T-helper 2 cell (primary cell): ENCODE measurements at regions not wholly inside any gene's neighbourhood (a gene's known extent, or its start where the extent isn't known, plus 50 kb on each side); places are given as distances from the start of the nearest gene placed in this dataset.

Experiments
- DNase-seq, 5 experiments: peaks; one replicate each; pipeline versions ENCODE4 v3.0.0 to v3.0.0-alpha.2; 2012 to 2022

DNA sequence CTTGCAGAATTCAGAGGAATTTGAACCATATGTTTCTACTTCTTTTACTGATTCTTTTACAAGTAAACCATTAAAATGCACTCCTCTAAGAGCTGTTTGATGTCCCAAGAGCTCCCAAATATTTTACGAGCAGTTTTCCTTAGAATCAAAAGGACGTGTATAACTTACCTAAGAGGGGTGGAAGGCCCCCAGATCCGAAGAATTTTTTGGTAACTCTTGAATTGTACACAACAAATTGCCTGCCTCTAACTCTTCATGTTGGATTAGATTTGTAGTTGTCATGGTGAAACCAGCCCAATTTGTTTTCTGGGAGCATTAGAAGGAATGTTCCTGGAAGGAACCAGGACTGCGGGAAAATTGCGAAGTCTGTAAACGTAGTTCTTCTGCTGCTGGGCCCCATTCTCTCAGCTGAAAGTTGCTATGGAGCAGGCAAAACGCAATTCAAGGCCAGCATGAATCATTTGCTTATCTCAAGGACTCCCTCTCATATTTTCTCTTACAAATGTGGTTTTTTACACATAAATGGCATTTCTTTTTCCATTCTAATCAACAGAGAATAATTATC, 124.8 kb upstream of the TMEM72 start:
- no peak for DNase-seq

DNA sequence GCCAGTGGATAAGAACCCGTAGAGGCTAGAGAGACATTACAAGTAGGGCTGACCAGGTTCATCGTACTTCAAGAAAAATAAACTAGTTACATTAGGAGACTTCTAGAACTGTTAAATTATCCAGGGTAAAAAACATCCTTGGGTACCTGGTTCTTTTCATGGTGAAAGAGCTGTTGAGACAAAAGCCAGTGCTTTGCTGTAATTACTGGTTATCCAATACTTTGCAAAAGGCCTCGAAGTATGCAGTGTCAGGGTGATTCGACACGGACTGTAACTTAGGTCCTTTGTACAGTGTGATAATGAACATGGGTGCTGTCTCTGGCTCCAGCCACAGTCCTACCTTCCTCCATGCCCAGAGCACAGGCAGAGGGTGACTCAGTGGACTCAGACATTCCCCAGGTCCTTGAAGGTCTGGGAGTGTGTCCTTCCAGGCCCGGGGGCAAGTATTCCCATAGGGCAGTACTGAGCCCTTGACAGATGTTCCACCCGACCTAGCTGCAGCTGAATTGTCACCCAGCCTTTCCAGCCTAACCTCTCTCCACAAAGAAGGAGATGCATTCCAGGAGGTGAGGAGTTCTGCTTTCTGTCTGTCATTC, 123.6 kb upstream of the TMEM72 start:
- no peak for DNase-seq

GRCh38 chr10:44788147-44789129, 122.7 kb upstream of the TMEM72 start:
- no peak for DNase-seq

GRCh38 chr10:44792119-44792775, 118.9 kb upstream of the TMEM72 start:
- DNase-seq = no peak

GRCh38 chr10:44799966-44800365, 111.2 kb upstream of the TMEM72 start:
- DNase-seq = no peak

DNA sequence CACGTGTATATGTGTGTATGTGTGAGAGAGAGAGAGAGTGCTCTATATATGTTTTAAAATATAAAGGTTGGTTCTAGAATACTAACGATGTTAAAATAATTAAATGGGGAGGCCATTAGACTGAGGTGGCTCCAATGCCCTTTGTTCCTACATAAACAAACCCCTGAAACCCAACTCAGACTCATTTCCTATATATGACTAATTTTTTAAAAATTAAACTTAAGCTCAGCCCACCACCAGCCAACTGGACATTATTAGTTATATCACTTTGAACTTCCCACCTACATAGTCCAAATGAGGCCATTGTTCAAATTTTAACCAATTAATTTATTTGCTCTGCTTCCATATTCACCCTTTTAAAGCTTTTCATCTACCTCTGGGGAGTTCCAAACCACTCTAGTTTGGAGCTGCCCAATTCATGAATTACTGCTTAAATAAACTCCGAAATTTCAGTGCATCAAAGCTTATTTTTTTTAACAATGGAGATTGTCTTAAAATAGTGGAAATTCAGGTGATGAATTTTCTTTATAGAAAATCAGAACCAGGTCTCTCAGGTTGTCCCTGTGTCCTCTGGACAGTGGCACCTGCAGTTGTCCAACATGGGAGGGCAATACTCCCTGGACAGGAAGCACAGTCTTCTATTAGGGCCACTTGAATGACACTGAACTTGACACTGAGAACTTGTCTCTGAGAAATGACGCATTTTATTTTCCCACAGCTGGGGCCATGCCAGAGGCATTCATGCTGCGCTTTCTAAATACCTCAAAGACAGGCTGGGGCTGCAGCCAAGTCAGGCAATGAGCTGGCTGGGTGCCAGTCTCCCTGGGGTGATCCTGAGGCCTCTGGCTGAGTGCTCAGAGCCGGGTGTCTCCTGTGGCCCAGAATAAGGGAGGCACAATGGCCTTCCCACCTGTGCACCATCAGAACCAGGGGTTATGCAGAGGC, 109.5 kb upstream of the TMEM72 start:
- no peak for DNase-seq

- DNase-seq = no peak
Observed at GRCh38 chr10:44803862-44804261, 107.3 kb upstream of the TMEM72 start.

DNA sequence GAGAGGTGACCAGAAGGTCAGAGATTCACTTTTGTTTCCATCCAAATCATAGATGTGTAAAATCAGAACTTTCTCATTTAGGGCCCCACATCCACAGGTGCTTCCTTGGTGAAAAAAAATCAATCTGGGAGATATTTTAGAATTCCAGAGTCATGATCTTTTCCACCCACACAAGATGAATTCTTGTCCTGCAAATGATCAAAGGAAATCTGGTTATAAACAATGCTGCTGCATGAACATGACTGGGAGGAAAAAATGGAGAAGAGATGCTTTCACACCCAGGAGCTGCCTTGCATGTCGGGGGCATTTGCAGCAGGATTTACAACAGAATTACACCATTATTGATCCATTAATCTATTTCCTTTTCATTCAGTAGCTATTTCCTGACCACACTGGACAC, 106.5 kb upstream of the TMEM72 start:
- DNase-seq = no peak

- no peak for DNase-seq
Observed at GRCh38 chr10:44805466-44806210, 105.5 kb upstream of the TMEM72 start.

DNA sequence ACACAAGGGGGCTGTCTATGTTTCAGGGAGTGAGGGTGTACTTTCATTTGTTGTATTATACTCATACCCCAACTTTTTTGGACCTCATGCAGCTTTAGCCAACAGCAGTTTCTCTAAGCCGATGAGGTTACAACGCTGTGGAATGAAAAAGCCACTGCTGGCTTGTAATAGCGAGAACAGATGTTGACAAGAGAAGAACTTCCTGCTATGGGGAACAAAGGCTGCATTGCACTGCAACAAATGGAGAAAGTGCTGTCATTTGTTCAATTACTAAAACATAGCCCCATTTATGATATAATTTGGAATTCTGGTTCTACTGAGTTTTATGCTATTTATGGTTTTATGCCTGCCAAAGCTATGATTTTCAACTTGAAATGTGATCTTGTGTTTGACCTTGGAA, 104.2 kb upstream of the TMEM72 start:
- no peak for DNase-seq

DNA sequence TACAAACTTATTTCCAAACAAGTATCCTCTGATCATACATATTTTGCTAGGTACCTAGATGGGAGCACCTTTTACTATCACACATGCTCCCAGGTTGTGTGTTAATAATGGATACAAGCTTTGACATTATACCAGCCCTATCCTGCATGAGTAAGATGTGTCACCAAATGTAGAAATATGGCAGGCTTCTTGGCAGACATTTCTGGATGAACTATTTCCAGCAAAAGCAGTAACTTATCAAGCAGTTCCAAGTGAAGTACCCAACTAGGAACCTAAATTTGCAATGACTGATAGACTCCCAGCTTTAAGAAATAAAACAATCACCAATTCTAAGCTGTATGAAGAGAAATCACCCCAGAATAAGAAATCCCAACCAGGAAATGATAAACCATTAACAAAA, 103.7 kb upstream of the TMEM72 start:
- no peak for DNase-seq

DNA sequence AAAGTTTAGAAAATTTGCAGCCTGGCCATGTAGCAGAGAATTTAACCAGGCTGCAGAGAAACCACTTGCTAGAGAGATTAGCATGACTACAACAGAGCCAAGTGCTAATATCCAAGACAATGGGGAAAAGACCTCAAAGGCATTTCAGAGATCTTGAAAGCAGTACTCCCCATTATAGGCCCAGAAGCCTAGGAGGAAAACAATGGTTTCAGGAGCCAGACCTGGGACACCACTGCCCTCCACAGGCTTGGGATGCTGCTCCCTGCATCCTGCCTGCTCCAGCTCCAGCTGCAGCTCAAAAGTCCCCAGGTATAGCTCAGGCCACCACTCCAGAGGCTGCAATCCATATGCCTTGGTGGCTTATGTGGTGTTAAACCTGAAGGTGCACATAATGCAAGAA, 101.5 kb upstream of the TMEM72 start:
- no peak for DNase-seq

DNA sequence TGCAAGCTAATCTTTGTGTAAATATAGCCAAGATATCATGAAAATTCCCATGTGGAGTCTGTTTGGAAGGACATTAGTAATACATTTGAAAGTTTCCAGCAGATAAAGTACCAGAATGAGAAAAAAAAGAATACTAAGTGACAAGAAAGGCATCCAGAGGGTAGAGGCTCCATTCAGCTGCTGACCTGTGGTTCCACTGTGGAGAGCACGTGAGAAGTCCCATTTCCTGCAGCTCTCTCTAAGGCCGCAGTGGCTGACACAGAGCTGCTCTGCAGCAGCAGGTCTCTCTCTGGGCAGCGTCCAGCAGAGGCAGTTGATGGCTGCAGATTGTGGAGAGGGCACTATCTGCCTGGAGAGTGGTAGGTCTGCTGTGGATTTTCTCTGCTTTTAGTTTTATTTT, 100.1 kb upstream of the TMEM72 start:
- DNase-seq = no peak

DNA sequence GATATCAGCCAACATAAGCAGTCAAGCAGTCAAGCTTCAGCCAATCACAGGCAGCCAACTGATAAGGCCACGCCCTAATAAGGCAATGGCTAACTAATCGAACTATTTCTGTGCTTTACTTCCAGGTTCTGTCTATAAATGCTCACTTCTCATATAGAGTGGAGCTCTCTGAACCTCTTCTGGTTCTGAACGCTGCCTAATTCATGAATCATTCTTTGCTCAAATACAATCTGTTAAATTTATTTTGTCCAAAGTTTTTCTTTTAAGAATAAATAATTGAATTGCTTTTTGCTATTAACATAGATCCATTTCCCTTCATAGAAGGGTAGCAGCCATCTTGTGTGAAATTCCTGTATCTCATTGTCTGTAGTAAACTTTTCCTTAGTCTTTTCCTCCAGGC, 97.9 kb upstream of the TMEM72 start:
- no peak for DNase-seq

- no peak for DNase-seq
Observed at GRCh38 chr10:44814929-44815328, 96.2 kb upstream of the TMEM72 start.

DNA sequence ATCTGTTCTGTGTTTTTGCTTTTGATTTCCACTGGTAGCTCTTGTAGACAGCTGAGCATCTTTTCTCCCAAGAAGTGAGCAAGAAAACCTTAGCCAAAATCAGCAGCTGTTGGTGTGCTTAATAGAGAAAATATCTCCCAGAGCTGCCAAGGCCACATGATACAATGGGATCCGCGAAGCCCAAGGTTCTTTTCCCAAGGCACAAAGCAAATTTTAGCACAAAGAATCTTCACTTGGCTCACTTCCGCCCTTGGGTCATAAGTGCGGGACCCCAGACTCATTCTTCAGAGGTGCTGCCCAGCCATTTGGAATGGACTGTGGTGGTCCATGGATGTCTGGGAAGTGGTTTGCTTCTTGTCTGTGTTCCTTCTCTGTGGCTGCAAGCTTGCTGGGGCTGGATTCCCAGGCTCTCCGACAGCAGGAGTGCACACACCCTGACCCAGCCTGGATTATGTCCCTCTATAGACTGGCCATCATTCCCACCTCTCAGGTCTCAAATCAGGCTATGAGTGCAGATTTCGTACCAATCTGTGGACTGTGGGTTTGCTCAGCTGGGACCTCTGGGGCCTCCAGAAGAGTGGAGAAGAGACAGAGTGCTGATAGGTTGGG, 93.0 kb upstream of the TMEM72 start:
- no peak for DNase-seq

- DNase-seq = no peak
Observed at GRCh38 chr10:44818701-44819127, 92.4 kb upstream of the TMEM72 start.

- DNase-seq = no peak
Observed at GRCh38 chr10:44820094-44820493, 91.0 kb upstream of the TMEM72 start.

DNA sequence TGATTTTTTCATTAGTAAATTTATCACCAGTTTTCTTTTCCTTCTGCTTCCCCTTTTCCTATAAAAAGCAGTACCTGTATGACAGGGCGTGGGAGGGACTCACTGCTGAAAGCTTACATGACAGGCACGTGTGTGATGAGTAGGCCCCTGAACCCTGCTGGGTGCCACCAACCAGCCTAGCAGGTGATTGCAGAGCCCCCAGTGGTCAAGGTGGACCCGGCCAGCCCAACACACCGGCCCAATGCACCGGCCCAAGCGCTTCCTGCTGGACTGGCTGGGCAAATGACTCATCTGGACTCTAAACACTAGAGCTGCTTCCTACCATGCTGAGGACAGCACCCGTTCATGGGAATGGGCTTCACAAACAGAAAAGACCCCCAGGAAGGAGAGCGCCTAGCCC, 89.8 kb upstream of the TMEM72 start:
- DNase-seq = no peak

DNA sequence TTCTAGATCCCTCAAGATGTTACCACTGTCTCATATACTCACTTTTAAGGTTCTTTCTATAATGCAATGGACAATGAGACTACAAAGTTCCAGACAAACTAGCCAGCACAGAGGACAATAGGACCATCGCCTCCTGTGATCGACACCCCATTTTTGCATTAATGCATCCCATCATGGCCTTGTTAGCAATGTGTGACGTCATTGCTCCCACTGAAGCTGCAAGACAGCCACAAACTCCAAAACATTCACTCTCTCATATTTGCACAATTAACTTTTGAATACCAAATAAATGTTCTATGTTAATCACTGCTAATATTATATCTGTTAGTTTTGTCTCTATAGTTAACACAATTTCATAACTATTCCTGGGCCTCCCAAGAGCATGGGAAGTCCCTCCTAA, 88.8 kb upstream of the TMEM72 start:
- DNase-seq = no peak

DNA sequence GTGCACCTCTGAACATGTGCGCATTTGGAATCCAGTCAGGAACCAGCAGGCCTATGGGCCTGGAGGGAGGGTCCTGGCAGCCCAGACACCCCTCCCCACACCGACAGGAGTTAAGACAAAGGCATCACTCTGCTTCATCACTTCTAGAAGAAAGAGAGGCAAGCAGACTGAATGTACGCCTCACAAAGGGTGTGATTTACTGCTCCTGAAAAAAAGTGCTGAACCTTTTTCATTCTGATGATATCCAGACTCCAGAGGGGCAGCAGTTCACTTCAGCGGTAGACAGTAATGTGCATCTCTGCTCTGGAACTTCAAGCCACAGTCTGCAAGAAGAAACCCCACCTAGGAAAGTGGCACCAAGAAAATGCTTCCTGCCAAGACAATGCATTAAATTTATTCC, 88.2 kb upstream of the TMEM72 start:
- DNase-seq = no peak
